ENCODE measurements at regions not wholly inside any gene's neighbourhood (a gene's known extent, or its start where the extent isn't known, plus 50 kb on each side); places are given as distances from the start of the nearest gene placed in this dataset.
"Not testable (repeated sequence)": the region's sequence is repeated elsewhere in the genome, so short reads cannot be mapped to it uniquely, and the experiment has no call there.

DNA sequence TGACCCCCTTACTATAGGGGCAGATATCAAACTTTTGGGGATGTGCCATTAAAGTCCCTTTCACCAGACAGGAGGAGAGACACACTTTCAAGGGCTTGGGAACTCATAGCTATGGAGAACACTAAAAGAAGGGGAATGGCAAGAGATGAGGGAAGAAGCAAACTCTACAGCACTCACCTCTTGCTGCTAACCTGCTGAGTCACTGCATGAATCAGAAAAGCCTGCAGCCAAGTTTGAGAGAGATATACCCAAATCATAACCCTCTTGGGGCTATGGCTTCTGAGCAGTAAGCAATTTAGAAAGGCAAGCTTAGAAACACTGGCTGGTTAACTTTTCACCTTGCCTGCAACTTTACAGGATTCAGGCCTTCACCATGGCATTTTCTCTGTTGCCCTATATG, 1028.0 kb downstream of the UQCRFS1 start:
- DNase-seq: no peak

DNA sequence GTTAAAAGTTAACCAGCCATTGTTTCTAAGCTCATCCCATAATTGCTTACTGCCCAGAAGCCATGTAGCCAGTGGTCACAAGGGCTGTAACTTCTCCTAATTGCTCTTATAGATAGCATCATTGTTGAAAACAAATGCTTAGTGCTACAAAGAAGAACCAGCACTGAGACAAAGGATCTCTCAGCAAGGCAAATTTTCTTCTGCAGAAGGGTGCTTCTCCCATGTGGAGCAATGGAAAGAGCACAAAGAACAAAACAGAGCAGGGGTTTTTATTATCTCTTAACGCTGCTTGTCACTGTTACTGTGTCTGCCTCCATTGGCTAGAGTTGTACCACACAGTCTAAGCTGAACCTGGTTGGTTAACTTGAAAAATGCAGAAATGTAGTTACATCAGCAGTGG, 1036.8 kb downstream of the UQCRFS1 start:
- DNase-seq: no peak

DNA sequence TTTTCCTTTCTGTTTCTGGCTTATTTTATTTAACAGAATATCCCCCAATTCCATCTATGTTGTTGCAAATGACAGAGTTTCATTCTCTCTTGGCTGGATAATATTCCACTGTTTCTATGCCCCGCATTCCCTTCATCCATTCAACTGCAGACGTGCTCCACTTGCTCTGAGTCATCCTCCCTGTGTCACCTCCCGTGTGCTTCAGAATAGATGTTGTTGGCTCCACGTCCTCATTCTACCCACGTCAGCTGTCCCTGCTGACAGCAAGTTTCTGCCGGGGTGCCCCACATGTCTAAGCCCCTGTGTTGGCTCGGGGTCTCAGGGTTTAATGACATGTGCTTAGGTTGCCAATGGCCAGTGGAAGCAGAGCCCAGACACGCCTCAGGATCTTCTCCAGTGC, 1041.0 kb downstream of the UQCRFS1 start:
- no peak for DNase-seq

DNA sequence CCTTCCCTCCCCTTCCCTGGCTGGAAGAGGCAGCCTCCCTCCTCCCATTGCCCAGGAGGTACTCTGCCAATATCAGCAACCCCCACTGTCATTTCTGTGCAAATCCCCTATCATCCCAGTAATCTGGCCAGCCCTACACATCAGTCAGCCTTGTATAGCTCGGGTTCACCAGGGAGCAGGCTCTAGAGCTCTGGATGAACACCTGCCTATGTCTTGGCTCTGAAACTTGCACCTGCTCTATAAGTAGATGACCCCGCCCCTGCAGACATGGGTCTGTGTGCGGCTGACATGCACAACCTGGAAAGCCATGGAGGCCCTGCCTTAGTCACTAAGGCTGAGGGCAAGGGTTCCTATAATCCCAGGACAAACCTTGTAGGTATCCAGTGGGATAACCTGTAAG, 1042.9 kb downstream of the UQCRFS1 start:
- DNase-seq: no peak

DNA sequence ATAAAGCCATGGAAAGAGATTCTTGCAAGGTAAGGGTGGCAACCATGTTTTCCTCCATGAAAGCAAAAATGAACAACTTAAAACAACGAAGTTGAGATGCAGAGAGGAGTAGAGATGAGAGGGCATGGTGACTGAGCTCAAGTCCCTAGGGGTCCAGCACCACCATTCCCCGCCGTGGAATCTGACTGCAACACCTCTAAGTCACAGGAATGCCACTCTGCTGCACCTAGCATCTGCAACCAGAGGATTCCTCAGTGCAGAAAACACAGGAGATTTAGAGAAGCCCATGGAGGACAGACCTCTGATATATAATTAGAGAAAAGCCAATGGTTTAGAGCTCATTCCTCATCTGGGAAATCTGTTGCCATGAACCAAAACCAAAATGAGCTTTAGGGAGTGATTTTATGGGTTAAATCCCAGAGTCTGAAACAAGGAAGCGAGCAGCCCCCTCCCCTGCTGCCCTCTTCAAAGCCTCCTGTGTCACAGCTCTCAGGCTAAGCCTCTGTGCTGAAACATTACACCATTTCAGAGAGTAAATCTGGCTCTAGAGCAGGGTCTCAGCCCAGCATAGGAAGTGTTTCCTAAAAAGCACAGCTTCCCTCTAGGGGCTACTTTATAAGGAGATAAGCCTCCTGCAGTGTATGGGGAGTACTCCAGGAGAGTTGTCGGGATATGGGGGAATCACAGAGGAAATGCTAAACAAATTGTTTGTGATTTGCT, 1043.6 kb downstream of the UQCRFS1 start:
- DNase-seq: no peak

DNA sequence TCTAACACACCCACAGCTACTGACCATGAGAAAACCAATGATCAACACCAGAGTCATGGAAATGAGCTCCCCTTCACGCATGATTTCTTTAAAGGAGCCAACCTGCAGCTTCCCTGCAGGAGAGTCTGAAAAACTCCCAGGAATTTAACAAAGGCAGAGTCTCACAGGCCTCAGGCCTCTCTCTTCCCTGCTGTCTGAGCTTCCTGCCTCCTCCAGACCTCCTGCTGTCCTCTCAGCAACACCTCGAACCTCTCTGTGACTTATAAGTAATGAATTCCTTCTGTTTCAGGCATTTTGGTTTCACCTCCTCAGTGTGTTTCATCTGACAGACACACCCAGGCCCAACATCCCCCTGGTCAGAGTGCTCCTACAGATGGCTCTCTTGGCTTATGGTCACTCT, 1044.4 kb downstream of the UQCRFS1 start:
- DNase-seq: no peak

DNA sequence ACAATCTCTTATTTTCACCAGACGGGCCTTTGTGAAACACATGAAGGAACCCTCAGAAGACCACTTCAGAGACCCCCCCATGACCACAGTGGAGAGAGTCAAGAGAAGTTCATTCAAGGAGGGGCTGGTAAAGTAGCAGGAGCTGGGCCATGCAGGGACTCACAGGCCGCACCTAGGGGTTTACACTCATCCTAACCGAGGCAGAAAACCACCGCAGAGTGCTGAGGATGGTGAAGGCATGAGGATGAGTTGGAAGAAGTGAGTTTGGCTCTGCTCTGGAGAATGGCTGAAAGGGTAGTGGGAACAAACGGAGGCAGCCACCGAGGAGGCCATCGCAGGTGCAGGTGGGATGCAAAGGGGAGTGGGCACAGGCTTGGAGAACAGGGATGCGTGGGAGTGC, 1046.9 kb downstream of the UQCRFS1 start:
- DNase-seq: no peak

DNA sequence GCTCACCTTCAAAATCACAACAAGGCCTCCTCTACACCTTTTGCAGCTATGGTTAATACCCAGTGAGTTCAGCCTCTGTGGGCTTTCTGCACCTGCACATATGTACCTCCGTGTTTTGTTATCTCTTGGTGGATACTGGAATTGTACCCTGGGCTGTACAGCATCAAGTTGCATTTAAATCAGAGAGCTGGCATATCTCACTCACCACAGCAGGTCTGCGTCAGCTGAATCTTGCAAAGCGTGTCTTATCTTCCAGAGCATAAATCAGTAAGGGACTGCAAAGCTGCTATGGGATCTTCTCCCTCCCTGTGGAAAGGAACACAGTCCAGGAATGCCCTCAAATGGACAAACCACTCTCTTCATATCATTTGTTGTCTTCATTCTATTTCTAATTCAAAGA, 1048.7 kb downstream of the UQCRFS1 start:
- no peak for DNase-seq

DNA sequence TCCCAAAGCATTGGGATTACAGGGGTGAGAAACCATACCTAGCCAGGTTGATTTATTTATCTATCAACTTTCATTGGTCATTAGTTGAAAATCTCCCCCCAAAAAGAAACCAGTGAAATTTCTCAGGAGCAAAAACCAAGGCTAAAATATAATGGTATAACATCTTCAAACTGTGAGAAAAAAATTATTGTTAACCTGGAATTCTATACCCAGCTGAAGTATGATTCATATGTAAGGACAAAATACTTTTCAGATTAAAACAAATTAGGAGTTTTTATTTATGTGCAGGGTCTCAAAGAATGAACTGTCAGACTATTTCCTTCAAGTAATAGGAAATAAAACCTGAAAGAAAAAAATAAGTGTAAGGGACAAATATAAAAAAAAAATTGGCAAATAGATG, 1053.9 kb downstream of the UQCRFS1 start:
- DNase-seq: no peak

DNA sequence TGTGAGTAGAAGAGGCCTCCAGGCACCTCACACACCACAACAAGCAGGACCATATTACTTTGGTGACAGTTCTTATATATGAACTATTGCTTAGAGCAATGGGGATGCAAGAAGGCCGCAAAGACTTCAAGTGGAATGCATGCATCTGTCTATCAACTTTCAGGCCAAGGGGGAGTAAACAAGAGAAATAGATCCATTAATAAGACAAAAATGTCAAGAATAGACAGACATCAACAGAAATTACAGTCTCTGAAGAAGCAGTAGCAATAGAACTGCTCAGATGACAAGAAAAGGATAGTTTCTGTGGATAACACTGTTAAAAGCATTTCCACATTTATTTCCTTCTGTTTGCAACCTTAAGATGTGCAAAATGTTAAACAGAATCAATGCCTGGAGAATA, 1057.7 kb downstream of the UQCRFS1 start:
- no peak for DNase-seq

DNA sequence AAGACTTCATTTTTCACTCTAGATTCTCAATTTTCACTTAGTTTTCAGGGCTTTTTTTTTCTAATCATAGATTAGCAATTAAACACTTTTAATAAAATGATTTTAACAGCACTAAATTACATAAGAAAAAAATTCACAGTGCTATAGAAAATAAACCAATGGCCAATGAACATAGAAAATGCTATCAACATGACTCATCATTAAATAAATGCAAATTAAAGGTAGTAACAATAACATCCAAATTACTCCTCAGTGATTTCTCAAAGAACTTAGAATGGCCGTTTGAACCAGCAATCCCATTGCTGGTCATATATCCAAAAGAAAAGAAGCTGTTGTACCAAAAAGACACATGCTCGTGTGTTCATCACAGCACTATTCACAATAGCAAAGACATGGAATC, 1058.9 kb downstream of the UQCRFS1 start:
- no peak for DNase-seq

DNA sequence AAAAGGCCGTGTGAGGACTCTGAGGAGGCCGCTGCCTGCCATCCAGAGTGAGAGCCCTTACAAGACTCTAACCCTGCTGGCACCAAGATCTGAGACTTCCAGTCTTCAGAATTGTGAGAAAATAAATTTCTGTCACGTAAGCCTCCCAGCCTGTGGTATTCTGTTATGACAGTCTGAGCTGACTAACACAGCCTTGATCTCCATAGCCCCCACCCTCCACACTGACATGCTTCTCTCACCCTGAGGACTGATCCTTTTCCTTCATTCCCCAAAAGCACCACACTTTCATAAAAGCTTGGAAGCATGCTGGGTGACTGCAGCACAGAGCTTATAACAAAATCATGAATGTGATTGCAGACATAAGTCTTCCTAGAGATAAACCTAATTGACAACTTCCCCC, 1059.8 kb downstream of the UQCRFS1 start:
- no peak for DNase-seq

DNA sequence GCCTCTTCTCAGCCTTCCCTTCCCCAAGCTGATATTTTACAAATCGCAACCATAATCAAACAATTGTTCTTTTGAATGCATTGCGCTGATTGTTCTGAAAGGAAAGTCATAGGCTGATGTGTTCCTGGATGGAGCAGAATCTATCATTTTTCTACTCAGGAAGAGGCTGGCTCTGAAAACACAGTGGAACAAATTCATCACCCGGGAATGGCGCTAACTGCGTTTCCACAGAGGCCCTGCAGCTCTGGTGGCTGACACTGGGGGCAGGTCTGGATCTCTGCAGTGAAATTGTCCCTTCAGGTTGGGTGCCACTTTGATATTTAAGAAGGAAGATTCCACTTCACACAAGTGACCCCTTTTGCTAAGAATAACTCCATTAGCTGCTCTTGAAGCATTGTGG, 1060.8 kb downstream of the UQCRFS1 start:
- no peak for DNase-seq

DNA sequence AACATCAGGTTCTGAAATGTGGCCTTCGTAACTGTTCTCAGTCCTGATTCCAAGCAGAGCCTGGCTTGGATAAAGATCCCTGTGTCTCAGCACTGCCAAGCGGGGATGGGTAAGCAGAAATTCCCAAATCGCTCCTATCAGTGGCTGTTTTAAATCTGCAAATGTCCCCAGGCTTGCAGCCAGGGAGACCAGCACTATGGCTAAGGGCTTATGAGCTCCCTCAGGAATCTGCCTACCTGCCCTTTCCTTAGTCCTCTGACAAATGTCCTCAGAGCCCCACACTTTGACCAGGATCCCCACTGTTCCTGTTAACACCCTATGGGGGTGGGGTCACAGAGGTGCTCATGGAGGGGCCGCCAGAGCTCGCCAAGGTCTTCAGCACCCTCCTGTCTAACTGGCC, 1062.8 kb downstream of the UQCRFS1 start:
- DNase-seq: no peak

DNA sequence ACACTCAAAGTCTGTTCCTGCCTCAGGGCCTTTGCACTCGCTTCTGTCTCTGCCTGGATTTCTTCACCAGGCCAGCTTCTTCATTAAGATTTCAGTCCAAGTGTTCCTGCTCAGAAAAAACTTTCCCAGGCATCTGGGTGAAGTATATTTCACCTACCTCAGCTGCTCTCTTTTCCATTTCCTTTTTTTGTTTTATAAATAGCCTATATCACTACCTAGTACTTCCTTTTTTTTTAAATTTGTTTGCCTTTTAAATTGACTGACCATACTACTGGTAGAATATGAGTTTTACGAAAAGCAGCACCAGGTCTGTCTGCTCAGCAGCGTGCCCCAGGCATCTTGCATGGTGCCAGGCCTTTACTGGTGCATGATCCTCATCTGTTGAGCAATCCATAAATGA, 1064.4 kb downstream of the UQCRFS1 start:
- DNase-seq: no peak

DNA sequence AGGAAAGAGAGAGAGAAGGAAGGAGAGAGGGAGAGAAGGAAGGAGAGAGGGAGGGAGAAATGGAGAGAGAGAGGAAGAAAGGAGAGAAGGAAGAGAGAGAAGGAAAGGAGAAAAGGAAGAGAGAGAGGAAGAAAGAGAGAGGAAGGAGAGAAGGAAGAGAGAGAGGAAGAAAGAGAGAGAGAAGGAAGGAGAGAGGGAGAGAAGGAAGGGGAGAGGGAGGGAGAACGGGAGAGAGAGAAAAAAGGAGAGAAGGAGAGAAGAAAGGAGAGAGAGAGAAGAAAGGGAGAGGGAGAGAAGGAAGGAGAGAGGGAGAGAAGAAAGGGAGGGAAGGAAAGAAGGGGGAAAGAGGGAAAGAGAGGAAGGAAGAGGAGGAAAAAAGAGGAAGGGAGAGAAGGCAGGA, 1070.7 kb downstream of the UQCRFS1 start:
- DNase-seq: no peak

DNA sequence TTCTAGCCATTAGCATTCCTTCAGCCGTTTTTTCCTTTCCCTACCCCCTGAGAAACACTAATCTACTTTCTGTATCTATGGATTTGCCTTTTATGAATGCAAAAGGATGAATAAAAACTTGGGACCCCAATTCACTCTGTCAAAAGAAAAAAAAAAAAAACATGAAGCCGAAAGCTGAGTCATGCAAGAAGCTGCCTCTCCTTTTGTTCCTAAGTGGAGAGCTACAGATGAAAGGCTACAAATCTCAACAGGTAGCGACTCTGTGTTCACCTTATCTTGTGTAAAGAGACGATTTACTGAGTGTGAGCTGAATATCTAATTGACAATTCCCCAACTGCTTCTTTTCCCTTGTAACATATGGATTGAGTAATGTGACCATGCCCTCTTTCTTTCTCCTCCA, 1072.8 kb downstream of the UQCRFS1 start:
- no peak for DNase-seq

DNA sequence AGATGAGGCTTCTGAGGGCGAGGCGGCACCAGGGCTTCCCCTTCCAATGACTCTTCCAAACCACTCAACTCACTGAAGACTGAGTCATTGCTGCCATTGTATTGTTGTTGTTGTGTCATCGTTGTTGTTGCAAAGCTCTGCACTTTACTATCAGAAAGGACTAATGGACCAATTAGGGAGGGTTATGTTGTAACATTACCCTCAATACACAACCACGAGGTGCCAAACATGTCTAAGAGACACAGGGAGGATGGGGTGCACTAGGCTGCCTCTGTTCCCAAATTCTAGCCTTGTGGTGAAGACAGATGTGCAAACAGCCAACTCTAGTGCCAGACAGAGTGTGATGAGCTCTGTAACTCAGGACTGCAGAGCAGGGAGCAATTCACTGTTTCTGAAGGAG, 1075.2 kb downstream of the UQCRFS1 start:
- no peak for DNase-seq

DNA sequence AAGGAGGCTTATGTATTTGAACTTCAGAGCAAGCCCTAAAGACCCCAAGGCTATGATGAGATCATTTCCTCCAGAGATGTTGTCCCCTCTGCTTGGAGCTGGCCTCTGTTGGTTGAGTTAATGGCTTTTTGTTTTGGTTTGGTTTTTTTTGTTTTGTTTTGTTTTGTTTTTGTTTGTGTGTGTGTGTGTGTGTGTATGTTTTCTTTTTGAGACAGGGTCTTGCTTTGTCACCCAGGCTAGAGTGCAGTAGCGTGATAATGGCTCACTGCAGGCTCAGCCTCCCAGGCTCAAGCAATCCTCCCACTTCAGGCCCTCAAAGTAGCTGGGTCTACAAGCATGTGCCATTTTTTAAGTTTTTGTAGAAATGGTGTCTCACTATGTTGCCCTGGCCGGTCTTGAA, 1076.2 kb downstream of the UQCRFS1 start:
- no peak for DNase-seq

DNA sequence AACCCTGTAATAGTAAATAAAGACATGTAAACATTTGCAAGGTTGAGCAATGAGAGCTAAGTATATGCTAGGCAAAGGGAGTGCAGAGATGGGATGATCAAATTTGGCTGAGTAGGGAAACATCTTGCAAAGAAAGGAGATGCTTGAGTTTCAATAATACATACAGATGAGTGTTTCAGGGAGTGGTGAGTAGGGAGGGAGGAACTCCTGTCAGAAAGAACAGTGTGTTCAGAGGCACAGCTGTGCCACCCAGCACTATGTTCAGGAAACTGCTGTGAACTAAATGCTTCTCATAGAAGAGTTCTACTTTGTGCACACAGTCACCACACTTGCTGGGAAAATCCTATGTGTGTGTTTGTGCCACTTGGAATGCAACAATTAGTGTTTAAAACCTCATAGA, 1077.1 kb downstream of the UQCRFS1 start:
- DNase-seq: peak in 2 of 58 donors; percentile 2 to 9

DNA sequence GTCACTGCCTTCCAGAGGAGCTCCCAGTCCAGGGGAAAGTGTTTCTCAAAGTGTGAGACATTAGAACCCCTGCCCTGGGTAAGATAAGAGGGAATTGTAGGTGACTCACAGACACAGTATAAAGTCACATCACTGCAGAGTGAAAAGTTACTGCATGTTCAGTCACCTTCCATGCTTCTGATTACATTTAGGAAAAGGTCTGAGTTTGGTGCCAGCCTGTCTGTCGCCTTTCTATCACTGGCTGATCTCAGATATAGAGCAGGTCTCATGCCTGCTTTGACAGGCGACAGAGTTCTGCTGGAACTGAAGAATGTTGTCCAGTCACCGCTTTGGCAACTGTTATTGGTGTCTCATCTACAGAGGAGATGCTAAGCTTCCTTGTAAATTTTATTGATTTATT, 1078.6 kb downstream of the UQCRFS1 start:
- DNase-seq: no peak

DNA sequence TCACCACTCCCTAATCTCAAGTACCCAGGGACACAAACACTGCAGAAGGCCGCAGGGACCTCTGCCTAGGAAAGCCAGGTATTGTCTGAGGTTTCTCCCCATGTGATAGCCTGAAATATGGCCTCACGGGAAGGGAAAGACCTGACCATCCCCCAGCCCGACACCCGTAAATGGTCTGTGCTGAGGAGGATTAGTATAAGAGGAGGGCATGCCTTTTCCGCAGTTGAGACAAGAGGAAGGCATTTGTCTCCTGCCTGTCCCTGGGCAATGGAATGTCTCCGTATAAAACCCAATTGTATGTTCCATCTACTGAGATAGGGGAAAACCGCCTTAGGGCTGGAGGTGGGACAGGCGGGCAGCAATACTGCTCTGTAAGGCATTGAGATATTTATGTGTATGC, 1082.1 kb downstream of the UQCRFS1 start:
- DNase-seq: not testable (repeated sequence)

DNA sequence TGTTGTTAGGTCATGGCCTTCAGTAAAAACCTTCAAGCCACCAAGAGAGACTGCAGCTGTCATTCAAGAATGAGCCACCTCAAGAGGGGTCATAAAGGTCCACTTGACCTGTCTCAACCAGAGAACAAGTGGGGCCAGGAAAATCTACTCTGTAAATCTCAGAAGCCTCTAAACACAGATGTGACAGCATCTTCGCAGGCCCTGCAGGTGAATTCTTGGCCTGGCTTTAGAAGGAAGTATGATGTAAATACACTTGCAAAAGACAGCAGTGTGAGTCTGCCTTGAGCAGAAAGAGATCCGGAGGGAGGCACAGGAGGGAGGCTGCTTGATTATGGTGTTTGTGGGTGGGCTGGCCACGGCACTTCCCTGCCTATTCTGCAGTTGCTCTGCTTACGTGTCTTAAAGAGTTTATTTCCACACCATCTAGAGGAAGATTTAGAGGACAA, 1082.9 kb downstream of the UQCRFS1 start:
- DNase-seq: no peak

DNA sequence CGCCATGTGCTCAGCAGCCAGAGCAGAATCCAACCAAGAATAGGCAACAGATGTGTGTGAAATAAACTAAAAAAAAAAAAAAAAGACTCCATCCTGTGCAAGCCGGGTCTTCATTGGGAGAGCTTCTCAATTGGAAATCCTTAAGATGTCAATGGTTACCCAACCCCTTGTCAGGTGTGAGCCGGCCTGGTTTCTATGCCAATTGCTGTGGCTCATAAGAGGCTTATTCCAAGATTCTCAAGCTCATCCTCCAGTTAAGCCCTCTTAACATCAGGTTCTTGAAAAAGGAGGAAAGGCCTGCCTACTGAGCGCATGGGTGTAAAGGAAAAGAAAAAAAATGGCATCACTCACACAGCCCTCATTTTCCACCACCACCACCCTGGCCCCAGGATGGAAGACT, 1084.6 kb downstream of the UQCRFS1 start:
- DNase-seq: no peak

All from anterior cingulate cortex (tissue), 58 donors.